EL (cell line): ENCODE measurements at regions not wholly inside any gene's neighbourhood (a gene's known extent, or its start where the extent isn't known, plus 50 kb on each side); places are given as distances from the start of the nearest gene placed in this dataset.
"Not testable (repeated sequence)": the region's sequence is repeated elsewhere in the genome, so short reads cannot be mapped to it uniquely, and the experiment has no call there.

Source experiments
- DNase-seq: peaks from one replicate; pipeline ENCODE4 v3.0.0-alpha.2; 2016

DNA sequence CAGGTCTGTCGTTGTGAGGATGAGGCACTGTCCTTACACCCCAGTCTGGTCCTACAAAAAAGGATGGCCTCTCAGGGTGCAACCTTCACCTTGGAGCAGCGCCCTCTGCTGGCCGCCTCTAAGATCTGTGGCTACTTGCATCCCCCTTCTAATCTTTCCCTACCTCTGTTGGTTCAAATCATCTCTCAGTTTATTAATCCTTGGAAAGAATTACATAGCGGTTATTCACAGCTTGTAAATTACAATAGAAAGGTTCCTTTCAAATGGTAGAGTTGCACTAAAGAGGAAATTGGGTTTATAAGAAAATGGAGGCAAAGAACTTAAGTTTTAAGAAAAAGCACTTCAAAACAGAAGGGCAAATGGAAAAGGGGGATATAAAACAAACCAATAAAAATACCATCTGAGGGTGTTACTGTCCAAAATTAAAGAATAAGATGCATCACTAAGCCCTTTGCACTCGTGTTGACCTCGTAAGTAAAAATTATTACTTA, 102.0 kb upstream of the PLEKHM1 start:
- DNase-seq = peak; percentile 53

- DNase-seq = not testable (repeated sequence)
Observed at GRCh38 chr17:45596347-45596746, 105.8 kb upstream of the PLEKHM1 start.

DNA sequence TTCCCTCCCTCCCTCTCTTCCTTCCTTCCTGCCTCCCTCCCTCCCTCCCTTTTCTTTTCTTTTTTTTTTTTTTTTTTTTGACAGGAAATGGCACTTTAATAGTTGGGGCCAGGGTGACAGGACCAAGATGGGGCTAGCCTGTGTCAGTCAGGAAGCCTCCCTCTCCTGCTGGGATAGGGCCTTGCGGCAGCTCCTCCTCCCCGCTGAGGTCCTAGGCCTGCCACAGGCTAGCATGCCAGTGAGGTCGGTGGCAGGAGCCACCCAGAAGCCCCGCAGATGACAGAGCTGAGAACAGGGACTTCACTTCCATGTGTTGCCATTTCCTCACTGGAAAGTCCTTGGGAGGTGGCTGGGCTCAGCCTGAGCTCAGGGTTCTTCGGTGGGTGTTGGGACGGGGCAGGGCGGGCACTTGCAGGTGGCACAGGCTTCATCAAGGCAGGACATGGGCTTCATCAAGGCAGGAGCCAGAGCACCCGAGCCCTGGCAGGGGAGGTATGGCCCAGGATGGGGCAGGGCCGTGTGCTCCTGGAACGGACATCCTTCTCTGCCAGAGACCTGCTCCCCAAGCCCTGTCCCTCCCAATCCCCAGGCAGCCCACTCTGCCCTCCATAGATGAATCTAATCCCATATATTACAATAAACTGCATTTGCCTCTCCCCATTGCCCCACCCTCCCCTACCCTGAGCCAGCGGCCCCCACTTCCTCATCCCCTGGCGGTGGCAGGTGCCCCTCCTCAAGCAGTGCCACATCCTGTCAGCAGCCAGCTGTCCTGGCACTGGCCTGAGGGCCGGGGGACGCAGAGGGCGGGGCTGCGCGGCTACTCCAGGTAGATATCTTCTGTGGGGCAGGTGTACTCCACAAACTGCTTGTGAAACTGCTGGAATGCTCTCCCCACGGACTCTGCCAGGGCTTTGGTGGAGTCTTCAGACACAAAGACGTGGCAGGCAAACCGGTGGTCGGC, 109.8 kb upstream of the PLEKHM1 start:
- DNase-seq = not testable (repeated sequence)

DNA sequence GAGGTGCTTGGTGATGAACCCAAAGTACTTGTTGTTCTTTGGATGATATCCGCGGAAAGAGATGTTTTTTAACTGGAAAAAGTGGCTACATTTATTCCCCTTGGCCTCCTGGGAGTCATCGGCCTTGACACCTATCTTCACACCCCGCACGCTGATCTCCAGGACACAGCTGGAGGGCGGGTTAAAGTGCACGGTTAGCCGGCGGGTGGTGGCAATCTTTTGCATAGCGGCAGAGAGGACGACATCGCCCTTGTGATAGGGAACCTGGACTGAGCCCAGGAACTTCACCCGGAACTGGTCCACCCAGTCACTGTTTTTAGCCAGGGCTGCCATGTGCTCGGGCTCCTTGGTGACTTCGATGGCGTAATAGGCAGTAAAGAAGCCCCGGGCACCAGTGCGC, 110.5 kb upstream of the PLEKHM1 start:
- DNase-seq = not testable (repeated sequence)

DNA sequence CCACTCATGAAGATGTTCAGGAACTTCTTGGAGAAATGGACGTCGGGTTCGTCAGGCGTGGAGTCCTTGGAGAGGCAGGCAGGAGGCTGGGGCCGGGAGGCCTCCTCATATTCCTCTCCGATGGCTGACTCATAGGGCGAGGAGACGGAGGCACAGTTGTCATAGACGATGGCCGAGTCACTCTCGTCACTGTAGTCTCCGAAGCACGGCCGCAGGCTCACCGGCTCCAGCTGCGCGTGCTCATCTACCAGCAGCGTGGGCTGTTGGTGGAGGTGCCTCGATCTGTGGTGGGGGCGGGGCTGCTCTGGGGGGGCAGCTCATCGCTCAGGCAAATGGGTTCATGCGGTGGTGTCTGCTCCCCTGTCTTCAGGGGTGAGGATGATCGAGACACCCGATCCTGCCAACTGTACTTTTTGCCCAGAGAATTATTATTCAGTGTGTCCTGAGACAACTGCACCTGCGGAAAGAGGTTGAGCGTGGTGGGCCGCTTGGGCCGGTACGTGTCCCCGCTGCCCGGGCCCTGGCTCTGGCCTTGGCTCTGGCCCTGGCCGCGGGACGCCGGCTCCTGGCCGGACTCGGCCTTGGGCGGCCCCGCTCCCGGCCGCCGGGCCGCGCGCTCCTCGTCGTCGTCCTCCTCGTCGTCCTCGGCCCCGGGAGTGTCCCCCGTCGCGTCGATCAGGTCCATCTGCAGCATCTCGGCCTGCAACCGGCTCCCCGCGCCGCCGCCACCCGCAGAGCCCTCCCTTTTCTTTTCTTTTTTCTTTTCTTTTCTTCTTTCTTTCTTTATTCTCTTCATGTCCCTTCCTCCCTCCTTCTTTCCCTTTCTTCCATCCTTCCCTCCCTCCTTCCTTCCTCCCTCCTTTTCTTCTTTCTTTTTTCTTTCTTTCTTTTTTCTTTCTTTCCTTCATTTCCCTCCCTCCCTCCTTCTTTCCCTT, 111.4 kb upstream of the PLEKHM1 start:
- not testable (repeated sequence) for DNase-seq

- not testable (repeated sequence) for DNase-seq
Observed at GRCh38 chr17:45605751-45606150, 115.2 kb upstream of the PLEKHM1 start.

DNA sequence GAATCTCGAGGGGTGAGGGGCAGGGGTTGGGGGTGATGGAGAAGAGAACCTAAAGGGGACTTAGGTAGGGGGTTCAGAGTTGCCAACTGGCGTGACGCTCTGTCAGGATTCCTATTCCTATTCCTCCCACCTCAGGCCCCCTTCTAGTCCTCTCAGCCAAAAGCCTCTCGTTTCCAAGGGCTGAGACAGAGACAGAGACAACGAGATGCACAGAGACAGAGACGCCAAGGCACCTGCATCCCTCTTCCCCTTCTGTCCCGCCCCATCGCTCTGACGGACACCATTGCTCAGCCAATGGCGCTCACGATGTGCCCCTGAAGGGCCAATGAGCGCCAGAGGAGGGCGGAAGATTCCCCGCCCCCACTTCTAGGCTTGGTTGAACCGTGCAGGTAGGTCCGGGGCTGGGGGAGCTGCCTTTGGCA, 129.5 kb upstream of the PLEKHM1 start:
- peak; percentile 20 for DNase-seq

GRCh38 chr17:45620468-45620867, 129.9 kb upstream of the PLEKHM1 start:
- DNase-seq = not testable (repeated sequence)

DNA sequence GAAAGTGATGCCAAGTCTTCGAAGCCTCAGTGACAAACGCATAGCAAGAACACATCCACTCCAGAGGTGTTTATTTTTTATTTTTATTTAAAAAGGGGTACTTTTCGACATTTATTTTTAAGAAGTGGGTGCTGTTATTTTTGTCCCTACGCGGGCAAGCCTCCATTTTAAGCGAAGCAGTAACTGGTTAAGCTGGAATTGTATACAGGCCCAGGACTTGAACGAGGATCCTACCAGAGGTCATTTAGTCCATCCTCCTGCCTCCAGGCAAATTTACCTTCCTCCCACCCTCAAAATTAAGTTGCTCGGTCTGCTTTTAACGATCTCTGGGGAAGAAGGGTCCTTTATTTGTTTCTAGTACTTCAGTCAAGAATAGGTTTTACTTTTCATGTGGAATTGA, 130.6 kb upstream of the PLEKHM1 start:
- DNase-seq = not testable (repeated sequence)

DNA sequence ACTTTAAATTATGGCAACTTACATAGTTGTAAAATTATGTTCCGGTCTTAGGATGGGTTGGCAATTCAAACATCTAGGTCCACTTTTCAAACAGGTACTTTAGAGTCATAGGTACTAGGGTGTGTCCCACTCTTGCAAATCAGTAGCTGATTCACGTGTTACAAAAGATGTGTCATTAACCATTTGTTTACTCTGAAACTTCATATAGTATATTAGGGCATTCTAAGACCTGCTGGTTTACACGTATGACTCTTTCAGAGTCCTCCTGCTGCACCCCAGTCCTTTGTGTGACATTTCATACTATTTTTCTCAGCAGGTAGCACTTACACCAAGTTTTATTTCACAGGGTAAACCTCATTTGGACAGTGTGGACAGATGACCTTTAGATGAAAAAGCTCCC, 131.8 kb upstream of the PLEKHM1 start:
- not testable (repeated sequence) for DNase-seq

DNA sequence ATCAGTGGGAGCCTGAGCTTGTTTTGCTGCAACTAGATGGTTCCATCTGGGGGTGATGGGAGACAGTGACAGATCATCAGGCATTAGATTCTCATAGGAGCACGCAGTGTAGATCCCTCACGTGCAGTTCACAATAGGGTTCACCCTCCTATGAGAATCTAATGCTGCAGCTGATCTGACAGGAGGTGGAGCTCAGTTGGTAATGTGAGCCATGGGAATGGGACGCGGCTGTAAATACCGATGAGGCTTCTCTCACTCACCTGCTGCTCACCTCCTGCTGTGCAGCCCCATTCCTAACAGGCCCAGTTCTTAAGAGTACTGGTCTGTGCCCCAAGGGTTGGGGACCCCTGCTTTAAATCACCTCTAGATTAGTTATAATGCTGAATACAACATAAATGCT, 137.5 kb upstream of the PLEKHM1 start:
- DNase-seq = no peak

DNA sequence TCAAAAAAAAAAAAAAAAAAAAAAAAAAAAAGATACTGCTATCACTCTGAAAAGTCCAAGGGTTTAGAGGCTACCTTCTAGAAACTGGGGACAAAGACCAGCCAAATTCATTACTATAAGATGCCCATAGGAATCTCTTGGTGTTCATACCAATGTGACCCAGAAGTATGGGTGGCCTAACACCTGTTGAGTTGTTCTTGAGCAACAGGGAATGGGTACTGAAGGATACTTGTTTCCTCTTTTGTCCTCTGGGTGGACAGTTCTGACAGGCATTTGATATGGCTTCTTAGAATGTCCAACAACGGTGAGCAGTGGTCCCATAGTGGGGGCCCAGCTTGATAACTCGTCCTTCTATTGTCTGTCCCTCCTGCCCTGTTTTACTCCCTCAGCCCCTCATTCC, 141.4 kb upstream of the PLEKHM1 start:
- no peak for DNase-seq

DNA sequence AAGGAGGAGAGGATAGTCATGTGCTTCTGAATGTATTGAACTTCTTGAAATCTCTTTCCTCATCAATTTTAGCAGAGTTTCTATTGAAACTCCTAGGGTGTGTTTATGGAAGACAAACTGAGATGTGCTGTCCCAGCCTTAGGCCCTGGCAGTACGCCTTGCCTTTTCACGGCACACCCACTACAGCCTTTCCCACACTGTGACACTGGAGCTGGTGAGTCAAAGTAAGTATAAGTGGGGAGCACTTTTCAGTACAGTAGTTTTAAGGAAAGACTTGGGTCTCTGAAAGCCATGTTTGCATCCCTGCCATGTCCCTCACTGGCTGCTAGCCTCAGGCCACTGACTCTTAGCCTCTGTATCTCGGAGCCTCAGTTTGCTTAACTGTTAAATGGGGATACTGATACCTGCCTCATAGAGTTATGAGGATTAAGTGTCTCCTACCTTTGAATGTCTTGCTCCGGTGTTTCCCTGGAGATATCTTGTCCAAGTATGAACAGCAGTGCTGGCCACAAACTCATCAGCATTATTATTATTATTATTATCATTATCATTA, 144.7 kb upstream of the CRHR1 start:
- no peak for DNase-seq

GRCh38 chr17:45640141-45640850, 143.8 kb upstream of the CRHR1 start:
- peak; percentile 75 for DNase-seq

DNA sequence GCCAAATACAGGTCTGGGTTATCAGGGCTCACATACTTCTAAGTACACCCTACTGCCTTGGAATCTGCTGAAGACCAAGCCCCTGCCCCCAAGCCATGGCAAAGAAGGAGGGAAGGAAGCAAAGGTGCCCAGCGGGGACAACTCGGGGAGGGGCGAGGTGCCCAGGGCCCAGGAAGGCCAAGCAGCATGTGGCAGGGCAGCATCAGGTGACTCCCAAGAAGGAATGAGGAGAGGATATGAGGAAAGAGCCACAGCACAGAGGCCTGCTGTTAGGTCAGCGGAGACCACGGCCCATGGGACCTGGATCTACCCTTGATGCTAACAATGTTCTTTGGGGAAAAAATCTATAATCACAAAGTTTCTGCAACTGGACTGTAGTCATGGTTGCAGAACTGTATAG, 142.6 kb upstream of the CRHR1 start:
- no peak for DNase-seq

DNA sequence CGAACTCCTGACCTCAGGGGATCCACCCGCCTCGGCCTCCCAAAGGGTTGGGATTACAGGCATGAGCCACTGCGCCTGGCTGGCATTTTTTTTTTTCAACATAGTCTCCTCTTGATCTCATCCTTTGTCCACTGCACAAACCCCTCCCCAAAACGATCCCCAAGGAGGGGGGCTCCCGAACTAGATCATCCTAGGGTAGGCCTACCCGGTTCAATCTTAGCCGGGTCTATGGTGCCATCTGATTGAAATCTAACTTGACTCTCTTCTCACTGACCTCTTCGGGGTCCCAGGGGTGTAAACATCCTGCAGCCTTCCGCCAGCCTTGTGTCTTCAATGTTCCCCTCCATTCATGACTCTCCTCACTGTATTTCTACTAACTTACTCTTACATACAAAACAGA, 140.5 kb upstream of the CRHR1 start:
- DNase-seq = no peak

- not testable (repeated sequence) for DNase-seq
Observed at GRCh38 chr17:45644637-45645036, 139.5 kb upstream of the CRHR1 start.

- DNase-seq = no peak
Observed at GRCh38 chr17:45645330-45645729, 138.8 kb upstream of the CRHR1 start.

GRCh38 chr17:45646288-45646988, 137.7 kb upstream of the CRHR1 start:
- DNase-seq = no peak

GRCh38 chr17:45648642-45649041, 135.5 kb upstream of the CRHR1 start:
- DNase-seq = no peak

- no peak for DNase-seq
Observed at GRCh38 chr17:45649796-45650195, 134.3 kb upstream of the CRHR1 start.

DNA sequence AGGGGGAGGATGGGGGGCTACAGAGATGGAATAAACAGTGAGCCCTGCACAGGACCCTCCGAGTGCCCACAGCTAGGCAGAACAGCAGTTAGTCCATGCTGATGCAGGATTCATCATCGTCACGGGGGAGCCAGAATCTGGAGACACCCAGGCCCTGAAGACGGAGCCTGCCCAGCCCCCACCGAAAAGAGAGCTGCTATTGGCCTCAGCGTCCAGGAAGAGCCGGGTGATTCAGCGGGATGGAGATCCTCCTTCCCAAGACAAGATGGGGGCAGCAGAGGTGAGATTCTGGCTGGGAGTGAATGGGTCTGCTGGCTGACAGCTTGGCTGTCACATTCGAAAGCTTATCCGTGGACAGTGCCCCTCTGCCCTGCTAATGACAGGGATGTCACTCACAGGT, 133.6 kb upstream of the CRHR1 start:
- no peak for DNase-seq
